SK-N-SH (cell line): ENCODE measurements at regions not wholly inside any gene's neighbourhood (a gene's known extent, or its start where the extent isn't known, plus 50 kb on each side); places are given as distances from the start of the nearest gene placed in this dataset.

Source experiments
- CTCF ChIA-PET: fragments of 300-600, 350-600 bp; formaldehyde crosslinking; extraction: SDS; loops from one replicate; lab custom pipeline; 2021; lab: Yijun Ruan, JAX
- POLR2A ChIA-PET: fragments of 350-600 bp; sonication (Branson Sonifier 250); formaldehyde crosslinking; extraction: SDS; loops from one replicate; lab custom pipeline; 2020; ENCODE audit warnings: antibody characterized with exemption, inconsistent platforms; lab: Yijun Ruan, JAX
- DNase-seq: peaks from one replicate; pipeline ENCODE4 v3.0.0; 2012
- H2AFZ ChIP-seq: fragments of 200-600 bp; sonication (generic); 2 replicates; pipeline ENCODE4 v1.8.1; 2016; ENCODE audit warnings: antibody characterized with exemption, mild to moderate bottlenecking, low read depth
- H3F3A ChIP-seq: fragments of 200-600 bp; sonication (generic); replicated peaks from 2 replicates; pipeline ENCODE3; 2016; ENCODE audit warnings: antibody characterized with exemption, mild to moderate bottlenecking; ENCODE audit not compliant: insufficient read depth
- H3K27ac ChIP-seq, 2 experiments: fragments of 200-500 bp in 1 of 2; fragments of 200-600 bp in 1 of 2; sonication (Bioruptor generic) in 1 of 2; sonication (generic), shearing (Covaris generic) in 1 of 2; 2 replicates each; pipeline versions ENCODE4 v1.5.1 to v1.6.1; 2014 to 2016; ENCODE audit warnings: low read depth in 2 of 2, inconsistent platforms in 1 of 2, low read length in 1 of 2, mild to moderate bottlenecking in 1 of 2, mixed read lengths in 1 of 2
- H3K27me3 ChIP-seq: fragments of 200-600 bp; sonication (generic), shearing (Covaris generic); 2 replicates; pipeline ENCODE4 v1.6.1; 2016; ENCODE audit warnings: mixed run types; ENCODE audit not compliant: insufficient read depth
- H3K36me3 ChIP-seq, 2 experiments: fragments of 200-500 bp in 1 of 2; fragments of 200-600 bp in 1 of 2; sonication (Bioruptor generic) in 1 of 2; sonication (generic) in 1 of 2; replicated peaks in 1 of 2; 2 replicates each; pipeline versions ENCODE3 to v1.5.1; 2014 to 2016; ENCODE audit warnings: low read length in 1 of 2, mild to moderate bottlenecking in 1 of 2; ENCODE audit not compliant: insufficient read depth in 2 of 2, control insufficient read depth in 1 of 2
- H3K4me1 ChIP-seq, 2 experiments: fragments of 200-500 bp in 1 of 2; fragments of 200-600 bp in 1 of 2; sonication (Bioruptor generic) in 1 of 2; sonication (generic), shearing (Covaris generic) in 1 of 2; 2 replicates each; pipeline versions ENCODE4 v1.5.1 to v1.6.1; 2014 to 2016; ENCODE audit warnings: low read depth in 1 of 2, low read length in 1 of 2, mixed run types in 1 of 2; ENCODE audit not compliant: insufficient read depth in 2 of 2, control insufficient read depth in 1 of 2
- H3K4me2 ChIP-seq: fragments of 200-600 bp; sonication (generic), shearing (Covaris generic); 2 replicates; pipeline ENCODE4 v1.6.1; 2017; ENCODE audit warnings: mixed run types
- H3K4me3 ChIP-seq, 2 experiments: fragments of 200-500 bp in 1 of 2; fragments of 200-600 bp in 1 of 2; sonication (Bioruptor generic) in 1 of 2; sonication (generic), shearing (Covaris generic) in 1 of 2; 2 replicates each; pipeline versions ENCODE4 v1.5.1 to v1.8.1; 2014 to 2016; ENCODE audit warnings: low read depth in 2 of 2, inconsistent platforms in 1 of 2, low read length in 1 of 2, mild to moderate bottlenecking in 1 of 2, mixed read lengths in 1 of 2, moderate library complexity in 1 of 2
- H3K79me2 ChIP-seq: fragments of 200-600 bp; sonication (generic); 2 replicates; pipeline ENCODE4 v1.8.1; 2017; ENCODE audit warnings: mild to moderate bottlenecking; ENCODE audit not compliant: insufficient read depth
- H3K9ac ChIP-seq: fragments of 200-600 bp; sonication (generic); 2 replicates; pipeline ENCODE4 v1.6.1; 2017; ENCODE audit warnings: mixed run types
- H3K9me2 ChIP-seq: fragments of 200-600 bp; sonication (generic); 2 replicates; pipeline ENCODE4 v1.6.1; 2017; ENCODE audit warnings: mixed run types
- H3K9me3 ChIP-seq: fragments of 200-600 bp; sonication (generic); 2 replicates; pipeline ENCODE4 v1.6.1; 2017; ENCODE audit warnings: mixed run types, mild to moderate bottlenecking, moderate library complexity
- H4K20me1 ChIP-seq: fragments of 200-600 bp; sonication (generic); 2 replicates; pipeline ENCODE4 v1.6.1; 2017; ENCODE audit warnings: mild to moderate bottlenecking, mixed run types; ENCODE audit not compliant: insufficient read depth
- FOXJ3 ChIP-seq: sonication (generic); formaldehyde crosslinking; IDR thresholded peaks from 2 replicates; pipeline ENCODE4 v1.5.1; 2020; ENCODE audit warnings: mild to moderate bottlenecking, missing genetic modification reagents
- FOXM1 ChIP-seq: IDR thresholded peaks from 2 replicates; pipeline ENCODE4 v1.4.0; 2012; ENCODE audit warnings: low read depth, mild to moderate bottlenecking
- GATA2 ChIP-seq: sonication (generic); formaldehyde crosslinking; IDR thresholded peaks from 2 replicates; pipeline ENCODE4 v1.5.0; 2020; ENCODE audit warnings: mild to moderate bottlenecking, missing genetic modification reagents
- MEF2A ChIP-seq: IDR thresholded peaks from 2 replicates; pipeline ENCODE4 v1.4.0; 2012; ENCODE audit warnings: low read depth, borderline replicate concordance
- NFIC ChIP-seq: IDR thresholded peaks from 2 replicates; pipeline ENCODE4 v1.4.0; 2012; ENCODE audit warnings: borderline replicate concordance
- NRF1 ChIP-seq: IDR thresholded peaks from 2 replicates; pipeline ENCODE4 v1.6.1; 2012; ENCODE audit warnings: low read depth, mild to moderate bottlenecking, low read length
- POLR2AphosphoS5 ChIP-seq: IDR thresholded peaks from 2 replicates; pipeline ENCODE4 v1.6.1; 2012; ENCODE audit warnings: low read depth, low read length
- RXRA ChIP-seq: IDR thresholded peaks from 2 replicates; pipeline ENCODE4 v1.4.0; 2012; ENCODE audit warnings: low read depth, mild to moderate bottlenecking, borderline replicate concordance
- SMC3 ChIP-seq: IDR thresholded peaks from 2 replicates; pipeline ENCODE4 v1.6.1; 2012; ENCODE audit warnings: low read depth, low read length, improper control_type of control experiment
- TAF1 ChIP-seq: IDR thresholded peaks from 2 replicates; pipeline ENCODE4 v1.6.1; 2012; ENCODE audit warnings: low read depth, mild to moderate bottlenecking, low read length, moderate library complexity, borderline replicate concordance
- TCF12 ChIP-seq: IDR thresholded peaks from 2 replicates; pipeline ENCODE4 v1.4.0; 2012
- TEAD4 ChIP-seq: IDR thresholded peaks from 2 replicates; pipeline ENCODE4 v1.4.0; 2012; ENCODE audit warnings: mild to moderate bottlenecking, borderline replicate concordance; ENCODE audit not compliant: insufficient read depth
- YY1 ChIP-seq: IDR thresholded peaks from 2 replicates; pipeline ENCODE4 v1.4.0; 2012; ENCODE audit warnings: low read depth, mild to moderate bottlenecking
- WGBS: methylation state at CpG from one replicate; pipeline ENCODE4 v1.1.6; 2017; ENCODE audit warnings: low lambda C conversion rate; 5-methylcytosine and 5-hydroxymethylcytosine counted together
- TF ChIP-seq, protein P1 (sequence below): IDR thresholded peaks from 2 replicates; pipeline ENCODE4 v1.4.0; 2012; ENCODE audit warnings: low read depth, borderline replicate concordance
- TF ChIP-seq, protein P2 (sequence below): IDR thresholded peaks from 2 replicates; pipeline ENCODE4 v1.6.1; 2012; ENCODE audit warnings: mild to moderate bottlenecking, low read depth, low read length, moderate library complexity

- Histone ChIP-seq H3K27ac (no peak overlapping the region), H3K9me3 (no peaks in the 10 kb centered on the region), H3K9me2 (no peaks in the 10 kb centered on the region), H3K27me3 (no peaks in the 10 kb centered on the region), H3K4me1 (no peaks in the 10 kb centered on the region)
- 5% methylated on average over 7 of the region's 7 CpGs for WGBS
- POLR2A ChIA-PET: no interaction called here
- no peak for TF ChIP-seq NRF1
- TF ChIP-seq, protein P1, sequence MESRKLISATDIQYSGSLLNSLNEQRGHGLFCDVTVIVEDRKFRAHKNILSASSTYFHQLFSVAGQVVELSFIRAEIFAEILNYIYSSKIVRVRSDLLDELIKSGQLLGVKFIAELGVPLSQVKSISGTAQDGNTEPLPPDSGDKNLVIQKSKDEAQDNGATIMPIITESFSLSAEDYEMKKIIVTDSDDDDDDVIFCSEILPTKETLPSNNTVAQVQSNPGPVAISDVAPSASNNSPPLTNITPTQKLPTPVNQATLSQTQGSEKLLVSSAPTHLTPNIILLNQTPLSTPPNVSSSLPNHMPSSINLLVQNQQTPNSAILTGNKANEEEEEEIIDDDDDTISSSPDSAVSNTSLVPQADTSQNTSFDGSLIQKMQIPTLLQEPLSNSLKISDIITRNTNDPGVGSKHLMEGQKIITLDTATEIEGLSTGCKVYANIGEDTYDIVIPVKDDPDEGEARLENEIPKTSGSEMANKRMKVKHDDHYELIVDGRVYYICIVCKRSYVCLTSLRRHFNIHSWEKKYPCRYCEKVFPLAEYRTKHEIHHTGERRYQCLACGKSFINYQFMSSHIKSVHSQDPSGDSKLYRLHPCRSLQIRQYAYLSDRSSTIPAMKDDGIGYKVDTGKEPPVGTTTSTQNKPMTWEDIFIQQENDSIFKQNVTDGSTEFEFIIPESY: no peak
- TF ChIP-seq POLR2AphosphoS5: no peak
- no peak for TF ChIP-seq FOXM1
- no peak for TF ChIP-seq NFIC
- no peak for TF ChIP-seq FOXJ3 (CRISPR knock-in tag)
- no peak for TF ChIP-seq SMC3
- no peak for TF ChIP-seq GATA2 (CRISPR knock-in tag)
- TF ChIP-seq YY1: no peak
- no peak for TF ChIP-seq TAF1
- TF ChIP-seq RXRA: no peak
- no peak for TF ChIP-seq TCF12
- TF ChIP-seq, protein P2, sequence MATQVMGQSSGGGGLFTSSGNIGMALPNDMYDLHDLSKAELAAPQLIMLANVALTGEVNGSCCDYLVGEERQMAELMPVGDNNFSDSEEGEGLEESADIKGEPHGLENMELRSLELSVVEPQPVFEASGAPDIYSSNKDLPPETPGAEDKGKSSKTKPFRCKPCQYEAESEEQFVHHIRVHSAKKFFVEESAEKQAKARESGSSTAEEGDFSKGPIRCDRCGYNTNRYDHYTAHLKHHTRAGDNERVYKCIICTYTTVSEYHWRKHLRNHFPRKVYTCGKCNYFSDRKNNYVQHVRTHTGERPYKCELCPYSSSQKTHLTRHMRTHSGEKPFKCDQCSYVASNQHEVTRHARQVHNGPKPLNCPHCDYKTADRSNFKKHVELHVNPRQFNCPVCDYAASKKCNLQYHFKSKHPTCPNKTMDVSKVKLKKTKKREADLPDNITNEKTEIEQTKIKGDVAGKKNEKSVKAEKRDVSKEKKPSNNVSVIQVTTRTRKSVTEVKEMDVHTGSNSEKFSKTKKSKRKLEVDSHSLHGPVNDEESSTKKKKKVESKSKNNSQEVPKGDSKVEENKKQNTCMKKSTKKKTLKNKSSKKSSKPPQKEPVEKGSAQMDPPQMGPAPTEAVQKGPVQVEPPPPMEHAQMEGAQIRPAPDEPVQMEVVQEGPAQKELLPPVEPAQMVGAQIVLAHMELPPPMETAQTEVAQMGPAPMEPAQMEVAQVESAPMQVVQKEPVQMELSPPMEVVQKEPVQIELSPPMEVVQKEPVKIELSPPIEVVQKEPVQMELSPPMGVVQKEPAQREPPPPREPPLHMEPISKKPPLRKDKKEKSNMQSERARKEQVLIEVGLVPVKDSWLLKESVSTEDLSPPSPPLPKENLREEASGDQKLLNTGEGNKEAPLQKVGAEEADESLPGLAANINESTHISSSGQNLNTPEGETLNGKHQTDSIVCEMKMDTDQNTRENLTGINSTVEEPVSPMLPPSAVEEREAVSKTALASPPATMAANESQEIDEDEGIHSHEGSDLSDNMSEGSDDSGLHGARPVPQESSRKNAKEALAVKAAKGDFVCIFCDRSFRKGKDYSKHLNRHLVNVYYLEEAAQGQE: no peak
- no peak for TF ChIP-seq MEF2A
- TF ChIP-seq, all 33 proteins: peak for 0
- H3K9ac ChIP-seq: no peak overlapping the region
- no peaks in the 10 kb centered on the region for H3K36me3 ChIP-seq
- DNase-seq: no peak
- no peak overlapping the region for H3K4me2 ChIP-seq
- no peaks in the 10 kb centered on the region for H4K20me1 ChIP-seq
- CTCF ChIA-PET: no interaction called here
- no peaks in the 10 kb centered on the region for H3F3A ChIP-seq
- H2AFZ ChIP-seq: no peak overlapping the region
- H3K79me2 ChIP-seq: no peaks in the 10 kb centered on the region
- no peak overlapping the region for H3K4me3 ChIP-seq
Observed at GRCh38 chr5:12323637-12324229, 419.5 kb upstream of the CTNND2 start.

- no peak overlapping the region for H3K27ac ChIP-seq
- H3K9me2 ChIP-seq: no peaks in the 10 kb centered on the region
- ChIA-PET POLR2A (no interaction called here), CTCF (no interaction called here)
- H3K79me2 ChIP-seq: no peaks in the 10 kb centered on the region
- no peak overlapping the region for H2AFZ ChIP-seq
- no peaks in the 10 kb centered on the region for H3K4me1 ChIP-seq
- no peaks in the 10 kb centered on the region for H3K36me3 ChIP-seq
- no peaks in the 10 kb centered on the region for H3K9me3 ChIP-seq
- no peak overlapping the region for H3K9ac ChIP-seq
- no peak overlapping the region for H3K4me2 ChIP-seq
- H3K27me3 ChIP-seq: no peaks in the 10 kb centered on the region
- no peaks in the 10 kb centered on the region for H3F3A ChIP-seq
- no peak overlapping the region for H3K4me3 ChIP-seq
- DNase-seq: no peak
- TF ChIP-seq NFIC: no peak
- no peak for TF ChIP-seq TEAD4
- TF ChIP-seq, protein P2: no peak
- no peak for TF ChIP-seq SMC3
- TF ChIP-seq POLR2AphosphoS5: no peak
- TF ChIP-seq, protein P1: no peak
- no peaks in the 10 kb centered on the region for H4K20me1 ChIP-seq
- WGBS: 4% methylated on average over 1 of the region's 1 CpG
Observed at GRCh38 chr5:12322042-12322441, 417.8 kb upstream of the CTNND2 start.
